Left lung (tissue), 4 donors: ENCODE measurements at regions not wholly inside any gene's neighbourhood (a gene's known extent, or its start where the extent isn't known, plus 50 kb on each side); places are given as distances from the start of the nearest gene placed in this dataset.

Experiments used
- ATAC-seq: fragments of 200-7000 bp; cut with Tn5 transposase; one replicate; pipeline ENCODE4 v1.9.1; 2020; ENCODE audit warnings: moderate library complexity
- DNase-seq, 4 donors: peaks; one replicate each; pipeline ENCODE4 v3.0.0-alpha.2; 2013 to 2020
- H3K27ac ChIP-seq, 2 donors: fragments of 200-600 bp; sonication (generic) in 1 of 2; one replicate each; pipeline versions ENCODE4 v1.5.0 to v1.8.0; 2020 to 2021
- H3K27me3 ChIP-seq, 2 donors: fragments of 200-600 bp; sonication (generic) in 1 of 2; one replicate each; pipeline versions ENCODE4 v1.5.0 to v1.8.0; 2020 to 2021
- H3K36me3 ChIP-seq, 2 donors: fragments of 200-600 bp; sonication (generic) in 1 of 2; one replicate each; pipeline versions ENCODE4 v1.5.0 to v1.8.0; 2020 to 2021
- H3K4me1 ChIP-seq, 2 donors: fragments of 200-600 bp; one replicate each; pipeline ENCODE4 v1.8.0; 2021
- H3K4me3 ChIP-seq, 2 donors: fragments of 200-600 bp; sonication (generic) in 1 of 2; one replicate each; pipeline versions ENCODE4 v1.5.0 to v1.8.0; 2020 to 2021; ENCODE audit warnings: mild to moderate bottlenecking in 1 of 2
- H3K9me3 ChIP-seq, 2 donors: fragments of 200-600 bp; sonication (generic) in 1 of 2; one replicate each; pipeline versions ENCODE4 v1.5.0 to v1.8.0; 2020 to 2021
- CTCF ChIP-seq, 2 donors: fragments of 200-600 bp; sonication (generic) in 1 of 2; IDR thresholded peaks; one replicate each; pipeline versions ENCODE4 v1.5.0 to v1.8.0; 2021; ENCODE audit warnings: antibody characterized with exemption in 2 of 2
- intact Hi-C, 2 donors: fragments of 100-400 bp; cut with DNase I; formaldehyde crosslinking; loops; one replicate each; pipeline versions ENCODE4 v1.11.2 to v1.14.2; 2022
- donor health status: DM: no; HTN: yes; CAD: no.
- donor health status: DM: no; HTN: no; CAD: no.

GRCh38 chr1:56268519-56269140 lies 310.7 kb downstream of the PLPP3 start:
- TF ChIP-seq CTCF (IDR thresholded peaks at IDR 0.05) = no peak
- Histone ChIP-seq H3K27me3 (no peaks in the 10 kb centered on the region), H3K27ac (no peak overlapping the region), H3K9me3 (no peaks in the 10 kb centered on the region), H3K36me3 (no peaks in the 10 kb centered on the region), H3K4me3 (no peak overlapping the region), H3K4me1 (no peaks in the 10 kb centered on the region)
- ATAC-seq (no peak), DNase-seq (no peak)
- intact Hi-C loops = no loop called here

GRCh38 chr1:56267611-56268010 lies 311.8 kb downstream of the PLPP3 start:
- intact Hi-C loops = no loop called here
- H3K36me3 ChIP-seq = no peaks in the 10 kb centered on the region
- no peaks in the 10 kb centered on the region for H3K27me3 ChIP-seq
- DNase-seq = no peak
- no peak overlapping the region for H3K27ac ChIP-seq
- H3K9me3 ChIP-seq = no peaks in the 10 kb centered on the region
- H3K4me3 ChIP-seq = no peak overlapping the region
- no peaks in the 10 kb centered on the region for H3K4me1 ChIP-seq
- TF ChIP-seq CTCF (IDR thresholded peaks at IDR 0.05) = no peak
- ATAC-seq = no peak

- no peak for TF ChIP-seq CTCF (IDR thresholded peaks at IDR 0.05)
- H3K4me3 ChIP-seq = no peak overlapping the region
- no peak for DNase-seq
- H3K27me3 ChIP-seq = no peaks in the 10 kb centered on the region
- no peaks in the 10 kb centered on the region for H3K36me3 ChIP-seq
- no peaks in the 10 kb centered on the region for H3K4me1 ChIP-seq
- H3K9me3 ChIP-seq = no peaks in the 10 kb centered on the region
- ATAC-seq = no peak
- no peak overlapping the region for H3K27ac ChIP-seq
- intact Hi-C loops = no loop called here
Observed at GRCh38 chr1:56266359-56266758, 313.0 kb downstream of the PLPP3 start.

- H3K27ac ChIP-seq = no peak overlapping the region
- H3K4me1 ChIP-seq = no peaks in the 10 kb centered on the region
- DNase-seq = no peak
- ATAC-seq = no peak
- no peak overlapping the region for H3K4me3 ChIP-seq
- no peaks in the 10 kb centered on the region for H3K9me3 ChIP-seq
- TF ChIP-seq CTCF (IDR thresholded peaks at IDR 0.05) = no peak
- intact Hi-C loops = no loop called here
- H3K36me3 ChIP-seq = no peaks in the 10 kb centered on the region
- no peaks in the 10 kb centered on the region for H3K27me3 ChIP-seq
Observed at GRCh38 chr1:56265216-56265615, 314.1 kb downstream of the PLPP3 start.

GRCh38 chr1:56263908-56264307 lies 315.5 kb downstream of the PLPP3 start:
- H3K36me3 ChIP-seq = no peaks in the 10 kb centered on the region
- intact Hi-C loops = no loop called here
- no peak for ATAC-seq
- no peak for TF ChIP-seq CTCF (IDR thresholded peaks at IDR 0.05)
- no peak for DNase-seq
- H3K4me3 ChIP-seq = no peak overlapping the region
- H3K4me1 ChIP-seq = no peaks in the 10 kb centered on the region
- no peaks in the 10 kb centered on the region for H3K9me3 ChIP-seq
- no peak overlapping the region for H3K27ac ChIP-seq
- H3K27me3 ChIP-seq = no peaks in the 10 kb centered on the region
